ENCODE measurements at regions not wholly inside any gene's neighbourhood (a gene's known extent, or its start where the extent isn't known, plus 50 kb on each side); places are given as distances from the start of the nearest gene placed in this dataset.
"Not testable (repeated sequence)": the region's sequence is repeated elsewhere in the genome, so short reads cannot be mapped to it uniquely, and the experiment has no call there.

GRCh38 chr11:42777776-42778175 is 534.0 kb upstream of the API5 start:
- DNase-seq, result no peak

DNA sequence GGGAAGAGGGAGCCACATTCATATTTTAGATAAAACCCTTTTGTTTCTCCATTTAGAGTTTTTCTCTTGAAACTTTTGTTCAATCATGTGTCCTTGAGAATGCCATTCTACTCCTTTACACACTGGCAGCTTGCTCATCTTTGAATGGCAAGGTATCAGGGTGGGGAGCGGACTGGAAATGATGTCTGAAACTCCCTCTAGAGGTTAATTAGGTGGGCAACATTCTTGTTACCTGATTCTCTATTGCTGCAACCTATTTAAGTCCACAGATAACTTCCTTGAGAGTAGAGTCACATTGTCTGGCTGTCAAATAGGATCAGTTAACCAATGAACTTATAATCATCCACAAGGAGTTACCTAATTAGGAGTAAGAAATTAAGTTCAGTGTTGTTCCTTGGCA is 533.6 kb upstream of the API5 start:
- no peak for DNase-seq

DNA sequence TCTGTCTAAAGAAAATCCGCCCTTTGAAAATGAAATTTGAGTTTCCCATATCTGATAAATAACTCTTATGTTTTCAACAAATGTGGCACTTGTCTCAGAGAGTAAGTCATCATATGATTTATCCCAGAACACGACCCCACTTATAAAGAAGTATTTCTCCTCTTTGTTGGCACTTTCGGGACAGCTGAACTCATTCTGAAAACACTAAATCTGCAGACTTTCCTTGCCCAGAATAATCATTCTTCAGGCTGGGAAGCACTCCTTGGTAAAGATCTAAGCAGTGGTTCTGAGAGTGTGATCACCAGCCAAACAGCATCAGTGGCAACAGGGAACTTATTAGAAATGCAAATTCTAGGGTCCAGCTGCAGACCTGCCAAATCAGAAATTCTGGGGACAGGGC is 532.2 kb upstream of the API5 start:
- no peak for DNase-seq

DNA sequence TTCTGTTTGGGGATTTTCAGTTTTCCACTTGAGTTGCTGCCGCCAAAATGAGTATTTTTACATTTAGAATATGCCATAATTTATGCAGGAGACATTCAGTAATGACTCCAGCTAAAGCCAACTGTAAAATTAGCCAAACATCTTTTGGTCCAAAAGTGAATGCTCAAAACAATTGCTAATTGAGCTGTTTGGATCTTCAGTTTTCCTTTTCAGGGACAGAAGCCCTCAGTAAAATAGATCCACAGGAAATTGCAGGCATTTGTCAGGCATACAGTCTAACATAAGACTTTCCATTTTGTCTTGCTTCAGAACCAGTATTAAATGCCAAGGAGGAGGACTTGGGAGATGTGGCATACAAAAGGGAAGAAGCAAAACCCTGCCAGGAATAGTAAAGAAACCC is 524.8 kb upstream of the API5 start:
- DNase-seq, result no peak

DNA sequence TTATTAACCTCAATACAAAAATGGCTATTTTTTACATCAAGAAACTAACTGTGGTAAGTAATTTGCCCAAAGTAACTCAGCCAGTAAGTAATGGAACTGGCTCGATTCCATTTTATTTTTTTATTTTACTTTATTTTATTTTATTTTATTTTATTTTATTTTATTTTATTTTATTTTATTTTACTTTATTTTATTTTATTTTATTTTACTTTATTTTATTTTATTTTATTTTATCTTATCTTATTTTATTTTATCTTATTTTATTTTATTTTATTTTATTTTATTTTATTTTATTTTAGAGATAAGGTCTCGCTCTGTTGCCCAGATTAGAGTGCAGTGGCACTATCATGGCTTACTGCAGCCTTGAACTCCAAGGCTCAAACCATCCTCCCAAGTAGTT is 516.3 kb upstream of the API5 start:
- not testable (repeated sequence) for DNase-seq

DNA sequence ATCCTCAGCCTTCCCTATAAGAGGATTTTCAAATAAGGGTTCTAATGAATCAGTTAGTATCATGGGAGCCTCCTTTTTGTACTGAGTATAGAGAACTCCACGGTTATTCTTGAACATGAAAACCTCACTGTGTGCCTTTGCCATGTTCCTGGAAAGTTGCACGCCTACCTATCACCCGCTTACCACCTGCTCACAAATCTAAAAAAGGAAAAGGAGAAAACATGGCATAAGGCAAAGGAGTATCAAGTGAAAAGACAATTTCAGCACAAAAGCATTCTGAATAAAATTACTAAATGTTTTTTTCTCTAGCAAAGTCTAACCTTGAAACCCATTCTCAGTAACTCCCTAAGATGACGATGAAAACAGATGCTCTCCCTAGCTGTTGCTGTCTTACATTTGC is 511.8 kb upstream of the API5 start:
- no peak for DNase-seq

DNA sequence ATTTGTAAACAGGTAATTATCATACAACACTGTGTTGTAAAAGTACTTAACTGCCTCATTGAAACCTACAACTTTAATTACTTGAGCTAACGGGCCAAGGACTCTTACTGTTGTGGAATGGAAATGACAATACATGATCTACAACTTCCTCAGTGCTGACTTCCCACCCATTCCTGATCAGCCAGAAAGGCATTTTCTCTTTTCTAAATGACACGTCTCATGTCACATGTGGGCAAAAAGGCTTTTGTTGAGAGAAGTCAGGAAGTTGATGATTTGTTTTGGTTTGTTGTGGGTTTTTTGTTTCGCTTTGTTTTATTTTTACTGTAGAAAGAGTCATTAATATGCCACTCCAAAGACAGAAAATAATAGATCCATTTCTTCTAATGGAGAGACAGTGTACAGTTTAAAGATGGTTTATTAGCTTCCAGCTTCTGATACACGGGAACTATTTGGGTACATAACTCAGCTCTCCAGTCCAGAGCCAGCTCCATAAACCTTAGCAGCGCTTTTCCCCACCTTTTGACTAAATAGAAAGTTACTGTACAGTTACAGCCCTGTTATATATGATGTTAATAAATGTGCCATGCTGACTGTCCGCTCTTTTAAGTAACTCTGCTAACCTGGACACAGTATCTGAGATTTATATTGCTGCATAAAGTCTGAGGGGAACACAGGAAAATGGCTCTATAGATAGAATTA is 509.4 kb upstream of the API5 start:
- DNase-seq, result no peak

GRCh38 chr11:42806191-42806590 is 505.6 kb upstream of the API5 start:
- DNase-seq, result no peak

DNA sequence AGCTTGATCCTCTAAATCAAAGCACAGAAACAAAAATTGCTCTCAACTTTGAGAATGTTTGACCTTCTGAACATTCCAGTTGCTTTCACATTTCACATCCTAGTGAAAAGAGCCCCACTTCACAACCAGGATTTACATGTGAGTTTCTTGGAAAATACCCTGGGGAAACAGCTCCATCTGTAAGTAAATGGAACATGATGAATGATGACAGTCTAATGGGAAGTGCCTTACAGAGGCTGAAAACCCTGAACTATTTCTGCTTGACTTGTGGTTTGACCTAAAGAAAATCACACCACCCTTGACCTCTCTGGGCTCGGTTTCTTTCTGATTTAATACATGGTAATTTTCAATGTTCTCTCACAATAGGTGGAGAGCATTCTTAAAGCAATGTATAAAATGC is 499.4 kb upstream of the API5 start:
- no peak for DNase-seq

DNA sequence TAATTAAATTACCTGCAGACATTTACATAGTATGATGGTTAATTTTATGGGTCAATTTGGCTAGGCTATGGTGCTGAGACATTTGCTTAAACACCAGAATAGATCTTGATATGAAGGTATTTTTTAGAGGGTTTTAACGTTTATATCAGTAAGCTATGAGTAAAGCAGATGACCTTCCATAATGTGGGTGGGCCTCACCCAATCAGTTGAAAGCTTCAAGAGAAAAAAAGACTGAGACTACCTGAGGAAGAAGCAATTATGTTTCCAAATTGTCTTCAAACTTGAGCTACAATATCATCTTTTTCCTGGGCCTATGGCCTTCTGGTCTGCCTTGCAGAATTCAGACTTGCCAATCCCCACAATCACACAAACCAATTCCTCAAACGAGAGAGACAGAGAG is 498.8 kb upstream of the API5 start:
- no peak for DNase-seq

- no peak for DNase-seq
Measured at GRCh38 chr11:42816471-42816870, 495.3 kb upstream of the API5 start.

DNA sequence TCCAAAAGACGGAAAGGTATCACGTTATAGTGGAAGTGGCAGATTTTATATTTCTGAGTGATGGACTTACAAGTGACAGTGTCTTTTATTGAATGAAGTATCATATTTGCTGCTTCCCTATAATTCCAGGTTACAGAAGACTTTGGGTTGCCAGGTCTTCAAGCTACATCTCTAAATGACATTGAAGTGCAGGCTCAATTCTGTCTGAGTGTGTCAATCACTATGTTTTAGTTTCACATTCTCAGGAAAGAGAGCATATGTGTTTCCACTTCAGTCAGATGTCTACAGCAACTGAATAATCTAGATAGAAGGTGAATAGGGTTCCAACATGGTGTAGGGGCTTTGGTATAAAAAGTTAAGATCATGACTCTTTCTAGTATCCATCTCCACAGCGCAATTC is 492.7 kb upstream of the API5 start:
- no peak for DNase-seq

DNA sequence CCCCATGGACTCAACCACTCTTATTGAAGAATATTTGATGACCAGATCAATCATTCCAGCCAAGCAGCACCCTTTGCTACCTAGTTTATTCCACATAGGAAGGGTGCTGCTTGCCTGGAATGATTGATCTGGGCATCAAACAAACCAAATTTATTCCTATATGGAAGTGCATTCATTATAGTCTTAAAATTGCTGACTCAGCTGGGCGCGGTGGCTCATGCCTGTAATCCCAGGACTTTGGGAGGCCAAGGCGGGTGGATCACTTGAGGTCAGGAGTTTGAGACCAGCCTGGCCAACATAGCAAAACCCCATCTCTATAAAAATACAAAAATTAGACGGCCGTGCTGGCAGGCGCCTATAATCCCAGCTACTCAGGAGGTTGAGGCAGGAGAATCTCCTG is 489.6 kb upstream of the API5 start:
- not testable (repeated sequence) for DNase-seq

GRCh38 chr11:42823546-42823945 is 488.2 kb upstream of the API5 start:
- no peak for DNase-seq

DNA sequence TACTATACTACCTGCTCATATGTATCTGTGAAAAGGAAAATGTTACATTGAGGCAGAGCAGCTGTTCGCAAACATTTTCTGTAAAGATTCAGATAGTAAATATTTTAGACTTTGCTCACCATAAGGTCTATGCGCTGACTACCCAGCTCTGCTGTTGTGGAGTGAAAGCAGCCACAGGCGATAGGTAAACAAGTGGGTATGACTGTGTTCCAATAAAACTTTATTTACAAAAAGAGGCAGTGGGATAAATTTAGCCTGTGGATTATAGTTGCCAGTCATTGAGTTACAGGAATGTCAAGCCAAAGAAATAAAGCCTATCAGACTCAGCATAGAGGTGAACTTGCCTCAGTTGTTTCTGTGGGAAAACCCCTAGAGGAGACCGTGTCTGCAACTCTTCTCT is 487.7 kb upstream of the API5 start:
- DNase-seq, result no peak

DNA sequence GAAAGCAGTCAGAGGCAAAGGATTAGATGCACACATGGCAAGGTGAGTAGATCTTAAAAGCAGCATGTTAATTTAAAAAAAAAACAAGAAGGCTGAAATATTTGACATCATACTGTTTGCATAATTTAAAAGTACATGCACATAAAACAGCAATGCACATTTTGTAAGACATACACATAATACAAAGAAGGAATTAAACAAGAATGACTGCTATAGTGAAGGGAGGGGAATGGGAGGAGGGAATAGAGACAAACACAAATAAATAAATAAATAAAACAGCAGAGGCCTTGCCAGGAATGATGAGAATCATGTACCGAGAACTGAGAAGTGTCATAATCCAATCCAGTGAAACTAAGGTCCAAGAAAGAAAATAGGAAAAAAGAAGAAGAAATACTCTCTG is 486.2 kb upstream of the API5 start:
- DNase-seq, result no peak

DNA sequence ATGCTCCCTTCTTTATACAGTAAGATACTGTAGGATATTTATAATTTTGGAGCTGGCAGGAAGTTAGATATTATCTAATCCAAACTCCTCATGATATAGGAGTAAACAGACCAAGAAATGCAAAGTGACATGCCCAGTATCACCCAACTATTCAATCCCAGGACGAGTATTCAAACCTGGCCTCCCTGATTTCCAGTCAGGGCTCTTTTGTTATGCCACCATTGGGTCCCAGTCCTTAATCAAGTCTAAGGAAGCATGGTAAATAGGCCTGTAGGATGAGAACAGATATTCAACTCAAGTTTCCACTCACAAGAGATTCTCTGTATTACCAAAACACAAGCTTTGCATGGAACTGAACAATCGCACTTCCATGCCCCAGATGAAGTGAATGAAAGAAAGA is 484.0 kb upstream of the API5 start:
- no peak for DNase-seq

DNA sequence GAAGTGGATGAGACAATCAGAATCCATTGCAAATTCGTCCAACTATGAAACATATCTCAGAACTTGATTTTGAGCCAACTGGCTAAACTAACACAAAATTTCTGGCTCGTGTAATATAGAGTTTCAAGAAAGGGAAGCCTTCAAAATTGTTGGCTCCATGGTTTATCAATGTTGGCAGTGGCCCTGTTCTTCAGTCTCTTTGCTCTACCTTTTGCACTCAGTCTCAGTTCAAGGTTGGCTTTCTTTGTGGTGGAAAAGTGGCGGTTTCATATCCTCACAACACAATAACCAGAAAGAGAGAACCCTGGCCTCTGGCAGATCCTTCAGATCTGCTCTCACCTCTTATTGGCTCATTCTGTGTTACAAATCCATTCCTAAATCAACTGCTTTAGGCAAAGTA is 473.8 kb upstream of the API5 start:
- DNase-seq, result no peak

DNA sequence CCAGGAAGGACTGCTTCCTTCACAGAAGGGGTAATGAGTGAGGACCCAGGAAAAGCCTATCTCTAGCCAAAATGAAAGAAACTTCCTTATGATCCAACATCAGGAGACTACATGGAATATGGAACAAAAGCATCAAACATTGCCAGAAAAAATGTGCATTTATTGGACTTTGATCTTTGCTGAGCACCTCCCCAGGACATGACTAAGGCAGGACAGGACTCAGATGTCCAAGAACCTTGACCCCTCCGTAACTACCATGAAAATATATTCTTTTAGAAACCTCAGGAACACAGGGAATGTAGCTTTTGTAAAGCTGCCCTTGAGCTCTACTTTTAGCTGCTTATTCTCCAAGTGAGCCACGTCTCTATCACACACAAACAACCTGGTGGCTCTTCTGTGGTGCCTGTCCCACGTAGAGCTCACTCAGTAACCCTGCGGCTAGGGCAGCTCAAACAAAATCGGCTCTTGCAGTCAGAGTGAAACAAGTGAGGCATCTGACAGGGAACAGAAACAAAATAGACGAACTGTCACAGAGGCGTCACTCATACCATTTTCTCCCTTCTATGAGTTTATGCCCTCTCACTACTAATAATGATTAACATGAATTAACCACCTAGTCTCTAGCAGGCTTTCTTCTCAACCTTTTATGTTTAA is 471.5 kb upstream of the API5 start:
- DNase-seq, result no peak

GRCh38 chr11:42840860-42841259 is 470.9 kb upstream of the API5 start:
- no peak for DNase-seq

- no peak for DNase-seq
Measured at GRCh38 chr11:42841556-42841955, 470.2 kb upstream of the API5 start.

DNA sequence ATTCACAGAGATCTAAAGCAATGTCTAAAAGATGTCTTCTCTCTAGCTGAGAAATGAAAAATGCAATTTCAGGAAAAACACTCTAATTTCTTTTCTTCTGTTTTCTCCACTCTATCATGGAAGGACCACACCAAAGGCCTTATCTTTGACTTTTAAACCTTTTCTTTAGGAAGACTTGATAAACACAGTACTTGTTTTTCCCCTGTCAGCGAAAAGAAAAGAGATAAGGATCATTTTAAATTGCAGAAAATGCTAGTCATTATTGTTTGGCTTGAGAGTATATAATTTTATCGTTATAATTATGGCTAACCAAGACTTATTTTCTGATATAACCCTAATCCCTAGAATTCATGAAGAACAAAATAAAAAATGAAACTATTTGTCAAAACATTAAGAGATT is 462.4 kb upstream of the API5 start:
- no peak for DNase-seq

DNA sequence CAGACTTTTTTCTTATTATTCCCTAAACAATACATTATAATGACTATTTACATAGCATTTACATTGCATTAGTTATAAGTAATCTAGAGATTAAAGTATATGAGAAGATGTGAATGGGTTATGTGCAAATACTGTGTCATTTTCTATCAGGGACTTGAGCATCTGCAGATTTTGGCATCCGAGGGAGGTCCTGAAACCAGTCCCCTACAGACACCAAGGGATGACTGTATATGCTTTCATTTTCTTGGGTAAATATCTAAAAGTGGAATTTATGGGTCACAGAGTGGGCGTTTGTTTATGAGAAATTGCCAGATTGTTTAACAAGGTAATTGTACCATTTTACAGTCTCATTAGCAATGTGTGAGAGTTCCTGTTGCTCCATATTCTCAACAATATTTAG is 454.5 kb upstream of the API5 start:
- no peak for DNase-seq

DNA sequence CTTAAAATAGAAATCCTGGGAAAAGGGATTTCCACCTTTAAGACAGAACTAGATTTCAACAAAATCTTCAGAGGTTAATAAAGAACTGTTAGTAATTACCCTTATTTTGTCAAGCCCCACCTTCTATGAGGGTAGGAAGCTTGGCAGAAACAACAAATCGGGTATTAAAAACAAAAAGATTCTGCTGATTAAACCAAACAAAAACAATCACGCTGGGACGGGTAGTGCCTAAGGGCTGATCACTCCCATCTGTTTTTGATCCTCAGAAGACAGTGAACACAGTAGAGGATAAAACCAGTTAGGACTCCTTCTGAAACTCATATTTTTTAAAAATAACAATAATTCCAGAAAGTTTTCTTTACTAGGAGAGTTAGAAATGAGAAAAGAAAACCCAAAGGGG is 441.3 kb upstream of the API5 start:
- DNase-seq, result no peak

- DNase-seq, result not testable (repeated sequence)
Measured at GRCh38 chr11:42873800-42874405, 437.9 kb upstream of the API5 start.

Measured in T-helper 1 cell (primary cell).